AG10803 (cell line): ENCODE measurements at regions not wholly inside any gene's neighbourhood (a gene's known extent, or its start where the extent isn't known, plus 50 kb on each side); places are given as distances from the start of the nearest gene placed in this dataset.

Experiments used
- DNase-seq: peaks from one replicate; pipeline ENCODE4 v3.0.0; 2010; ENCODE audit warnings: low read depth
- H3K4me3 ChIP-seq: 2 replicates; pipeline ENCODE4 v1.5.1; 2011; ENCODE audit warnings: mild to moderate bottlenecking, low read length, control low read depth
- TF ChIP-seq, protein P1 (sequence below): conservative IDR thresholded peaks from 2 replicates; pipeline ENCODE4 v1.5.1; 2011; ENCODE audit warnings: mild to moderate bottlenecking, low read length, control low read depth, inconsistent platforms

DNA sequence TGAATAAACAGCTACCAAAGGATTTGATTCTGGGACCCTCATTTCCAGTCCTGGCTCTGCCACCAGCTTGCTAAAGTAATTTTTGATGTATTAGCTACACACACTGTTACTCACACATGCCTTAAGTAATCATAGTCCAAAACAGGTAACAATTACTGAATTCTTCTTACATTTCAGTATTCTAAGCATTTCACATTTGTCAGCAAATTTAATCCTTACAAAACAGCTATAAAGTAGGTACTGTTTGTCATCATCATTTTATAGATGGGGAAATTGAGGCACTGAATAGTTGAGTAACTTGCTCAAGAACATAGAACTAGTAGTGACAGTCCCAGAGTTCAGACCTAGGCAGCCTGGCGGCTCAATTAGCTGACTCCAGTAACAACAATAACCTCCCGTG is 272.6 kb downstream of the QKI start:
- H3K4me3 ChIP-seq: no peak overlapping the region
- DNase-seq: no peak
- TF ChIP-seq, protein P1, sequence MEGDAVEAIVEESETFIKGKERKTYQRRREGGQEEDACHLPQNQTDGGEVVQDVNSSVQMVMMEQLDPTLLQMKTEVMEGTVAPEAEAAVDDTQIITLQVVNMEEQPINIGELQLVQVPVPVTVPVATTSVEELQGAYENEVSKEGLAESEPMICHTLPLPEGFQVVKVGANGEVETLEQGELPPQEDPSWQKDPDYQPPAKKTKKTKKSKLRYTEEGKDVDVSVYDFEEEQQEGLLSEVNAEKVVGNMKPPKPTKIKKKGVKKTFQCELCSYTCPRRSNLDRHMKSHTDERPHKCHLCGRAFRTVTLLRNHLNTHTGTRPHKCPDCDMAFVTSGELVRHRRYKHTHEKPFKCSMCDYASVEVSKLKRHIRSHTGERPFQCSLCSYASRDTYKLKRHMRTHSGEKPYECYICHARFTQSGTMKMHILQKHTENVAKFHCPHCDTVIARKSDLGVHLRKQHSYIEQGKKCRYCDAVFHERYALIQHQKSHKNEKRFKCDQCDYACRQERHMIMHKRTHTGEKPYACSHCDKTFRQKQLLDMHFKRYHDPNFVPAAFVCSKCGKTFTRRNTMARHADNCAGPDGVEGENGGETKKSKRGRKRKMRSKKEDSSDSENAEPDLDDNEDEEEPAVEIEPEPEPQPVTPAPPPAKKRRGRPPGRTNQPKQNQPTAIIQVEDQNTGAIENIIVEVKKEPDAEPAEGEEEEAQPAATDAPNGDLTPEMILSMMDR: no peak

DNA sequence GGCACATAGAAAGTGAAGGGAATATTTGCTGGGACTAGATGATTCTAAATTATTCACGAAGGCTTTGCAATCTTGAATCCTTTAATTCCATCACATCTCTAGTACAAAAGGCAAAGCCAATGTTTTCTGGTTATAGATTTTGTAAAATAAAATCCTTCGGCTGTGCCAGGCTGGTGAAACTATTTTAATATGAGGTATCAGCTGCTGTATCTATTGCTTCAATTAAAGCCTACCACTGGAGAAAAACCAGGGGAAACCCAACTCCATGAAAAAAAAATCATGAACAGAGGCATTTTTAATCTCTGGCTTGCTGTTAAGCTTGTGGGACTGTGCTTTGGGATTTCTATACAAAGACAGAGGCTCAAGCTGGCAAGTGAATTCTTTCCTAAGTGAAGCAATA is 271.8 kb downstream of the QKI start:
- no peak overlapping the region for H3K4me3 ChIP-seq
- TF ChIP-seq, protein P1: no peak
- DNase-seq: no peak

- no peak for DNase-seq
- H3K4me3 ChIP-seq: no peak overlapping the region
- TF ChIP-seq, protein P1: no peak
Measured at GRCh38 chr6:163683105-163683622, 268.6 kb downstream of the QKI start.

- TF ChIP-seq, protein P1: no peak
- DNase-seq: no peak
- no peak overlapping the region for H3K4me3 ChIP-seq
Measured at GRCh38 chr6:163679753-163680152, 265.2 kb downstream of the QKI start.

DNA sequence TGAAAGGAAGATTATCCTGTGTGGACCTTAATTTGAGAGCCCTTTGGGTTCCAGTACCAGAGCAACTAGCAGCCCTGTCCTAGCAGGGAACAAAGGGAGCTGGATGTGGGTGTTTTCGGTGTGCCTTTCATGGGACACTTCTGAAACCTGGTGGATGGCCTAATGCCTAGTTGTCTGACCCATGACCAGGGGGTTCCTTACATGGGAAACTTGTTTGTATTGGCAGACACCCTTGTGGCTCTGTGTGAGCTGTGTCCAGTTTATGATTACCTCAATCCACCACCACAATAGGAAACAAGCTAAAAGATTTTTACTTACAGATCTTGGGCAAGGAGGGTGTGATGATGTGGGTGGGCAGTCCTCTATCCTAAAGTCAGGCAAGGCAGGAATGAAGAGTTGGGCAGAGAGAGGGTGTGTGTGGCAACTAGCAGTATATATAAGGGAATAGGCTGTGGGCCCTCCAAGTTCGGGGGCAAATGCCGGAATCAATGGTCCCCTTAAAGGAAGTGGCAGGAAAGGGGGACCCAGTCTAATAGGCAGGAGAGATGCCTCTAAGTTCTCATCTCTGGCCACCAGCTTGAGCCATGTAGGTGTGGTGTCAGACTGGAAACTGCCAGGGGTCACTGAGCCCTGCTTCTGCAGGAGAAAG is 264.6 kb downstream of the QKI start:
- TF ChIP-seq, protein P1: no peak
- DNase-seq: no peak
- no peak overlapping the region for H3K4me3 ChIP-seq

GRCh38 chr6:163675611-163676010 is 261.1 kb downstream of the QKI start:
- H3K4me3 ChIP-seq: no peak overlapping the region
- TF ChIP-seq, protein P1: no peak
- no peak for DNase-seq

DNA sequence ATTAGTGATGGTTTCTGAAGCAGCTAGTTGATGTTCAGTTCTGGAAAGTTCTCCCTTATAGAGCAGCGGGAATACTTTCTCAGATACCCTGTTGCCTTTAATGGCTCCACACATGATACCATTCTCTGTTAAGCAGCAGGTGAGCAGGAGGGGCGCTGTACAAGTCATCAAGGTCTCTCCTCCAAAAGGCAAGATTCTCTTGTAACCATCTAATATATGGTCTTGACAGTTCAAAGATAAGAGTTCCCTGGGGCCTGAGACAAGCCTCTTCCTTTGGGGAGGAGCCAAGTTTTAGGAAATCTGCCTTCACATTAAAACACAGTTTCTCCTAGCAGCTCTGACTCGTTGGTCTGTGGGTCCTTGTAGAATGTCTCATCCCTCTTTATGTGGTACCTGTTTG is 258.2 kb downstream of the QKI start:
- no peak for DNase-seq
- H3K4me3 ChIP-seq: no peak overlapping the region
- TF ChIP-seq, protein P1: no peak
